Stimulated activated memory B cell treated with anti-CD40 and anti-IgM and Interleukin-4, amounts not matched to agents 10 μg/mL and 1 μg/mL and 100 μg/mL, for 72 hours (primary cell): ENCODE measurements at regions not wholly inside any gene's neighbourhood (a gene's known extent, or its start where the extent isn't known, plus 50 kb on each side); places are given as distances from the start of the nearest gene placed in this dataset.

Experiments
- ATAC-seq: fragments of 150-1000 bp; cut with Tn5 transposase; 2 replicates; pipeline ENCODE4 v1.10.0; 2021
- H3K27ac Mint-ChIP-seq: one replicate; pipeline ENCODE4 v1.8.0; 2022; ENCODE audit warnings: mild to moderate bottlenecking, mixed read lengths
- H3K27me3 Mint-ChIP-seq: one replicate; pipeline ENCODE4 v1.8.0; 2022; ENCODE audit warnings: mixed read lengths
- H3K36me3 Mint-ChIP-seq: one replicate; pipeline ENCODE4 v1.8.0; 2022; ENCODE audit warnings: mixed read lengths
- H3K4me1 Mint-ChIP-seq: one replicate; pipeline ENCODE4 v1.8.0; 2022; ENCODE audit warnings: mixed read lengths
- H3K4me3 Mint-ChIP-seq: one replicate; pipeline ENCODE4 v1.8.0; 2022; ENCODE audit warnings: mild to moderate bottlenecking, moderate library complexity, mixed read lengths
- H3K9me3 Mint-ChIP-seq: one replicate; pipeline ENCODE4 v1.8.0; 2022; ENCODE audit warnings: mixed read lengths

DNA sequence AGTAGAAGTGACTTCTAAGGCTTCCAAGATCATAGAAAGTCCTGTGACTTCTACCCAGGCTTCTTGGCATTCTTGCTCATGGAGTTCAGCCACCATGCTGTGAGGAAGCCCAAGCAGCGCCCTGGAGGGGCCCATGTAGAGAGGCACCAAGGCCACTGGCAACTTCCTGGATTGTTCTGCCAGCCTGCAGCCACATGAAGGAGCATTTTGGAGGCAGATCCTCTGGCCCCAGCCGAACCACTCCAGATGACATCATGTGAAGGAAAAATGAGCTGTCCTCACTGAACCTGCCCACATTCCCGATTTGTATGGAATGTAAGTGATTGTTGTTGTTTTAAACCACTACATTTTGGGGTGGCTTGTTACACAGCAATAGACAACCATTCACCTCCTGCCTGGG is 51.5 kb upstream of the MNX1 start:
- no peak overlapping the region for H3K4me3 Mint-ChIP-seq
- no peak overlapping the region for H3K27ac Mint-ChIP-seq
- no peak for ATAC-seq
- H3K36me3 Mint-ChIP-seq: no peaks in the 10 kb centered on the region
- peaks cover 18% of the 10 kb centered on the region for H3K27me3 Mint-ChIP-seq
- H3K9me3 Mint-ChIP-seq: peaks cover 19% of the 10 kb centered on the region
- no peaks in the 10 kb centered on the region for H3K4me1 Mint-ChIP-seq

DNA sequence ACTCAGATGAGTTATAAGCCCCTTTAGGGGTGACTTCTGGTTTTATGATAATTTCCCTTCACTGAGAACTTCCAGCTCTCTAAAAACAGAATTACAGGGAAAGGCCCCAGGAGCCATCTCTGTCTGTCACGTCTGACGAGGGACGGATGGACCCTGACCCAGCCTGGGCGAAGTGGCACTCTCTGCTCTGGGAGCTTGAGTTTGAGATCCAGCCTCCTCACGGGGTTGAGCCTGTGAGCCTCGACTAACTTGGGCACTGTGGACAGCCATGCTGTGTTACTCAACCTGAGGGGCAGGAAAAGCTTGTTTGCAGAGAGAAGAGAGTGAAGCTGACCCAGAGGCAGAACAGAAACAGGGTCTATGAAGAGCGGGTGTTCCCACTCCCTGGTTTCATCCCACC is 54.6 kb upstream of the MNX1 start:
- no peak overlapping the region for H3K27ac Mint-ChIP-seq
- peaks cover 10% of the 10 kb centered on the region for H3K27me3 Mint-ChIP-seq
- H3K4me3 Mint-ChIP-seq: no peak overlapping the region
- no peaks in the 10 kb centered on the region for H3K36me3 Mint-ChIP-seq
- no peaks in the 10 kb centered on the region for H3K4me1 Mint-ChIP-seq
- ATAC-seq: no peak
- peaks cover 24% of the 10 kb centered on the region for H3K9me3 Mint-ChIP-seq

DNA sequence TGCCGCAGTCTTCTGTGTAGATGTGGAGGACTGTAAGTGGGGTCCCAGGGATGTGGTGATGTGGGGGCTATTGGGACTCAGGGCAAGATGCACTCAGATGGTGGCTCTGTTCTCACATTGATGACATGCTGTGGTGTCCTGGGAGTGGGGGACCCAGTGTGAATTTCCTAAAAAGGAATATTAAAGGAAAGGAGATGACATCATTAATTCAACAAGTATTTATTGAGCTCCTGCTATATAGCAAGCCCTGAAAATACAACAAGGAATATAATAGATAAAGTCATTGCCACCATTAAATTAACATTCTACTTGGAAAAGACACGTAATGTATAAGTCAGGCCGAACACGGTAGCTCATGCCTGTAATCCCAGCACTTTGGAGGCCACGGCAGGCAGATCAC is 61.9 kb upstream of the MNX1 start:
- Mint-ChIP-seq H3K27me3 (peaks cover 53% of the 10 kb centered on the region), H3K36me3 (no peaks in the 10 kb centered on the region), H3K27ac (no peak overlapping the region), H3K9me3 (peaks cover 9% of the 10 kb centered on the region), H3K4me3 (no peak overlapping the region), H3K4me1 (no peaks in the 10 kb centered on the region)
- ATAC-seq: no peak

DNA sequence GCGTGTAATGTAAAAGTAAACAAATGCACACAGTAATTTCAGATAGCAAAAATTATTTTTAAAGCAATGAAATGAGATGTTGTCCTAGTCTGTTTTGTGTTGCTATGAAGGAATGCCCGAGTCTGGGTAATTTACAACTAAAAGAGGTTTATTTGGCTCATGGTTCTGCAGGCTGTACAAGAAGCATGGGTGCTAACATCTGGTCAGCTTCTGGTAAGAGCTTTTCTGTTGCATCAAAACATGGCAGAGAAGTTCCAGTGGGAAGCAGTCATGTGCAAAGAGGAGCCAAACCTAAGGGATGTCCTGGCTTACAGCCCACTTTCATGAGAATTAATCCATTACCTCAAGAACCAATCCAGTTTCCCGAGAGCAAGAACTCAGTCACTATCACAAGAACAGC is 62.9 kb upstream of the MNX1 start:
- ATAC-seq: no peak
- H3K4me3 Mint-ChIP-seq: no peak overlapping the region
- peaks cover 7% of the 10 kb centered on the region for H3K9me3 Mint-ChIP-seq
- H3K27ac Mint-ChIP-seq: no peak overlapping the region
- H3K4me1 Mint-ChIP-seq: no peaks in the 10 kb centered on the region
- peaks cover 60% of the 10 kb centered on the region for H3K27me3 Mint-ChIP-seq
- H3K36me3 Mint-ChIP-seq: no peaks in the 10 kb centered on the region

DNA sequence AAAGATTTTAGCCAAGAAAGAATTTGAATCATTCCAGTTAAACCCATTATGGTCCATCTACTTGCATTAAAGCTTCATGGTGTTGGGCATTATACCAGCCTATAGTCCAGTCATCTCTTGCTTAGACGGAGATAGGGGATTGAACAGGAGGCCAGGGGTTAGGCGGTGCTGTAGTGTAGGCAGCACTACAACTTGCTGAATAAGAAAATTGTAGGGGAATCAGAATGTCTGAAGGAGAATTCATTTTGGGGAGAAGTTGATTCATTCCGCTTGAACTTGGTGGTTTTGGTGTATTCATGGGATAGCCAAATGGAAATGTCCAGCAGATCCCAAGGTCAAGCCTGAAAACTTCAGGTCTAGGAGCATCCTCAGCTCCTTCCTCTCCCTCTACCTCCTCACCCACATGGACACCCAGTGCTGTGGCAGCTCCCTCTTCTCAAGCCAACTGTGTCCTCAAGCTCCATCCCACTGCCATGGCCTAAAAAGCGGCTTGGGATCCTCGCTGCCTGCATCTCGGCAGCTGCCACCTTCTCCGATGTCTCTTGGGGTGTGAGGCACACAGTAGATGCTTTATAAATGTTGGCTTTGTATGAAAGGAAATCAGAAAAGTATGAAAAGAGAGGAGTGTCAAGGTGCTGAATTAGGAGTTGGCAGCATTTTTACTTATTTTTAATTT is 63.6 kb upstream of the MNX1 start:
- Mint-ChIP-seq H3K27me3 (peaks cover 62% of the 10 kb centered on the region), H3K27ac (no peak overlapping the region), H3K36me3 (no peaks in the 10 kb centered on the region), H3K4me1 (no peaks in the 10 kb centered on the region), H3K4me3 (no peak overlapping the region), H3K9me3 (peaks cover 7% of the 10 kb centered on the region)
- ATAC-seq: no peak

DNA sequence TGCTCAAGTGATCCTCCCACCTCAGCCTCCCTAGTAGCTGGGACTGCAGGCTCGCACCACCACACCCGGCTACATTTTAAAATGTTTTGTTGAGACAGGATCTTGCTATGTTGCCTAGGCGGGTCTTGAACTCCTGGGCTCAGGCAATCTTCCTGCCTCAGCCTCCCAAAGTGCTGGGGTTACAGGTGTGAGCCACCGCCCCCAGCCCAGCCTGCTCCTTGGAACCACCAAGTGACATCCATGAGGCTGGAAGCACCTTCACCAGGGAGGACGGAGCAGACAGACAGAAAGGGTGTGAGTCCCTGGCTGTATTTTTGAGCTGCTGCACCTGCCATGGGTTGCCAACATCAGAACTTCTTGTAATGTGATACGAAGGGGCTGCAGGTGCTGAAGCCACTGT is 62.3 kb upstream of the UBE3C start:
- Mint-ChIP-seq H3K4me1 (no peaks in the 10 kb centered on the region), H3K27ac (no peak overlapping the region), H3K36me3 (no peaks in the 10 kb centered on the region), H3K9me3 (peaks cover 4% of the 10 kb centered on the region), H3K27me3 (peaks cover 71% of the 10 kb centered on the region), H3K4me3 (no peak overlapping the region)
- ATAC-seq: no peak

DNA sequence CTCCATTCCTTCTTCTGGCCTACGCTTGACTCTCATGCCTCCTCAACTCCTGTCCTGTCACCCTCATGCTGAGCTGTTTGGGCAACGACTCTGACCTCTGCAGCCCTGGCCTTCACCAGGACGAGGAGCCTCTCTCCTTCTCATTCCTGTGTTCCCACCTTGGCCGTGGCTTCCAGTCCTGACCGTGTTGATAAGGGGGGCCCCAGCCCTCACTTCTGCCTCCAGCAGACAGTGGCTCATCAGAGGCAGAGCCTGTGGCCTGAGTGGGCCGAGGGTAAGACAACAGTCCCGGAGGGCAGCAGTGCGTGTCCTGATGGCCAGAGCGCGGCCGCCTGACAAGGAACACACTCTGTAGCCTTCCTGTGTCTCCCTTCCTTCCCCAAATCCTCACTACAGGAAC is 61.7 kb upstream of the UBE3C start:
- H3K4me1 Mint-ChIP-seq: no peaks in the 10 kb centered on the region
- ATAC-seq: no peak
- H3K4me3 Mint-ChIP-seq: no peak overlapping the region
- H3K36me3 Mint-ChIP-seq: no peaks in the 10 kb centered on the region
- peaks cover 4% of the 10 kb centered on the region for H3K9me3 Mint-ChIP-seq
- no peak overlapping the region for H3K27ac Mint-ChIP-seq
- H3K27me3 Mint-ChIP-seq: peaks cover 65% of the 10 kb centered on the region

DNA sequence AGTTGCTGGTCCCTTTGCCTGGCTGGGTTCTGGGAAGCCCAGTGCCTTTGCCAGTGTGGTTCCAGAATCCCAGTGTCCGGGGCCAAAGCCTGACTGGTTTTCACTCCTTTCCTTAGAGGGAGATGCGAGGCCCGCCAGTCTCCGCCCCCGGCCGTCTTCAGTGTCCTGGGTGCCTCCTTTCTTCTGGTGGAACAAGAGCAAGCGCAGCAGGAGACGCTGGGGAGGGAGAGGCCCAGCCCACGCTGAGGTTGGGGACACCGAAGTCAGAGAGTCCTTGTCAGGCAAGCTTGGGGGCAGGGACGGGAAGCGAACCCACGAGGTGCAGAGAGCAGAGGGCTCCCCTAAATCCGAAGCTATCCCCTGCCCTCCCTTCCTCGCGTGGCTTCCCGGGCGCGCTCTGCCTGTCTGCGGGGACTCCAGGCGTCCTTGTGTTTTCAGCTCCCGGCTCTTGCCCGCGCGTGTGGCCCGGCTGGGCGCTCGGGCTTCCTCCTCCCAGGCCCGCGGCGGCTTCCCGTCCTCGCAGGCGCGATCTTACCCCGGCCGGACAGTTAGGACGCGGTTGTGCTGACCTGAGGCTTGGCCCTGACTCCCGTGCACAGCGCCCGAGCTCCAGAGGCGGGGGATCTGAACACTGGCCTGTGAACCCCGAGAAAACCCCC is 60.6 kb upstream of the UBE3C start:
- no peak for ATAC-seq
- H3K27ac Mint-ChIP-seq: no peak overlapping the region
- H3K9me3 Mint-ChIP-seq: peaks cover 12% of the 10 kb centered on the region
- no peaks in the 10 kb centered on the region for H3K36me3 Mint-ChIP-seq
- no peaks in the 10 kb centered on the region for H3K4me1 Mint-ChIP-seq
- peaks cover 60% of the 10 kb centered on the region for H3K27me3 Mint-ChIP-seq
- no peak overlapping the region for H3K4me3 Mint-ChIP-seq

DNA sequence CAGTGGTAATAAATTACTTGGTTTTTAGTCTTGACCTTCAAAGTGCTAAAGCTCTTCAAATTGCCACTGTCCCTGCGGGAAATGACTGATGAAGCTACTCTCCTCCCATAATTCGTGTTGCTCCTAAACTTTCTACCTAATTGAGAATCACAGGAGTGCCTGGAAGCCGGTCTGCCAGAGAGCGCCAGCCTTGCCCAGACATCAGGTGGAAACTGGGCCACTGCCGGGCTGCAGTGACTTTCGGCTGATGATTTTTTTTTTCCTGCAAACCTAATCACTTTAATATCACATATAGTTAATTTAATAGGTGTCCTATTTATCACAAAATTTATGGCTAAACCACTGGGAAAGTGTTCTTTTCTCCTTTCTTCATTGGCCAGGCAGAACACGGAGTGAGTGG is 59.6 kb upstream of the UBE3C start:
- H3K27me3 Mint-ChIP-seq: peaks cover 51% of the 10 kb centered on the region
- H3K4me3 Mint-ChIP-seq: no peak overlapping the region
- peaks cover 15% of the 10 kb centered on the region for H3K9me3 Mint-ChIP-seq
- H3K4me1 Mint-ChIP-seq: no peaks in the 10 kb centered on the region
- H3K27ac Mint-ChIP-seq: no peak overlapping the region
- no peak for ATAC-seq
- H3K36me3 Mint-ChIP-seq: no peaks in the 10 kb centered on the region

DNA sequence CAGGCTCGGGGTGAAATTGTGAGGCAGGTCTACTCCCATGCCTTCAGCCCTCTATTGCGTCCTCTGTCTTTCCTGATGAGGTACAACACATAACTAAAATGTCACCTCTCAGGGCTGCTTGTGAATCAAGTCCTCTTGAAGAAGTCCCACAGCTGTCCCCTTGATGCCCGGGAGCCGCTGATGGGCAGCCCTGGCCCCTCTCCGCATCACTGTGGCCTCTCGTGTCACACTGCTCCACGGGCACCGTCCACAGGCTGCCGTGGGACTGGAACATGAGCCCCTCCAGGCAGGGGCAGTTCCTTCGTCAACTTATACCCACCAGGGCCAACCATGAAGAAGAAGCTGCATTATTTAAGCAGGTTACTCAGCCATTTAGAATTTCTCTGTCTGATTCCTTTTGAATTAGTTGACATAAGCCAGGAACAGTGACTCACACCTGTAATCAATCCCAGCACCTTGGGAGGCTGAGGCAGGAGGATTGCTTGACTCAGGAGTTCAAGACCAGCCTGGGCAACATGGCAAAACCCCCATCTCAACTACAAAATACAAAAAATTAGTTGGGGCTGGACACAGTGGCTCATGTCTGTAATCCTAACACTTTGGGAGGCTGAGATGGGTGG is 58.5 kb upstream of the UBE3C start:
- no peaks in the 10 kb centered on the region for H3K4me1 Mint-ChIP-seq
- no peak overlapping the region for H3K27ac Mint-ChIP-seq
- H3K36me3 Mint-ChIP-seq: no peaks in the 10 kb centered on the region
- no peak overlapping the region for H3K4me3 Mint-ChIP-seq
- no peak for ATAC-seq
- H3K9me3 Mint-ChIP-seq: peaks cover 17% of the 10 kb centered on the region
- peaks cover 51% of the 10 kb centered on the region for H3K27me3 Mint-ChIP-seq

DNA sequence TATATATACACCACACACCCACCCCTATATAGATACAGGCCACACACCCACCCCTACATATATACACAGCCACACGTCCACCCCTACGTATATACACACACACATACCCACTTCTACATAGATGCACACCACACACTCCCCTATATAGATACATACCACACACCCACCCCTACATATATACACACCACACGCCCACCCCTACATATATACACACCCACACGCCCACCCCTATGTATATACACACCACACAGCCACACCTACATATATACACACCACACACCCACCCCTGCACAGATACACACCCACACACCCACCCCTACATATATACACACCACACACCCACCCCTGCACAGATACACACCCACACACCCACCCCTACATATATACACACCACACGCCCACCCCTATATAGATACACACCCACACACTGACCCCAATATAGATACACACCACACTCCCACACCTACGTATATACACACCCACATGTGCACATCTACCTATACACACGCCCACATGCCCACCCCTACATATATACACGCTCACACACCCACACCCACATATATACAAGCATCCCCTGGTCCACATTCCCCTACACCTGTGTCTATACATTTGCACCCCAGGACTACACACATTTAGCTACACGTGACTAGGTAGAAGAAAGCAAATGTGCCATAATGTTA is 52.1 kb upstream of the UBE3C start:
- Mint-ChIP-seq H3K4me3 (no peak overlapping the region), H3K36me3 (no peaks in the 10 kb centered on the region), H3K27ac (no peak overlapping the region), H3K27me3 (peaks cover 11% of the 10 kb centered on the region), H3K9me3 (peaks cover 28% of the 10 kb centered on the region), H3K4me1 (no peaks in the 10 kb centered on the region)
- ATAC-seq: peak; percentile 8

DNA sequence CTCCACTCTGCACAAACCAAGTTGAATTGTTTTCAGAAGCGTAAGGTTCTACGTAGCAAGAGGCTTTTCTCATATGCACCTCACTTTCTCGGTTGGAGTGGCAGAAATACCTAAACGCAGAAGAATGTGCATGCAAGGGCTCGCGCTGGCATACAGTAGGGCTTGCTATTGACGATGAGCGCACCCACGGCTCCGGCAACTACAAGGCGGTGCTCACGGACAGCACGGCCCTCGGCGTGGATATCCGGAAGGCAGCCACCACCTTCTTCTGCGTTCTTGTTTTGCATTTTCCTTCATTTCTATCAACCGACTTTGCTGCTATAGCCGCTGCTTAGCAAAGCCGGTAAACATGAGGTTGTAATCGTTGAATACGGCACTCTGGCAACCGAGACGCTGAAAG is 51.1 kb upstream of the UBE3C start:
- Mint-ChIP-seq H3K4me1 (no peaks in the 10 kb centered on the region), H3K27ac (no peak overlapping the region), H3K9me3 (peaks cover 25% of the 10 kb centered on the region), H3K36me3 (no peaks in the 10 kb centered on the region), H3K27me3 (peaks cover 11% of the 10 kb centered on the region), H3K4me3 (no peak overlapping the region)
- no peak for ATAC-seq

DNA sequence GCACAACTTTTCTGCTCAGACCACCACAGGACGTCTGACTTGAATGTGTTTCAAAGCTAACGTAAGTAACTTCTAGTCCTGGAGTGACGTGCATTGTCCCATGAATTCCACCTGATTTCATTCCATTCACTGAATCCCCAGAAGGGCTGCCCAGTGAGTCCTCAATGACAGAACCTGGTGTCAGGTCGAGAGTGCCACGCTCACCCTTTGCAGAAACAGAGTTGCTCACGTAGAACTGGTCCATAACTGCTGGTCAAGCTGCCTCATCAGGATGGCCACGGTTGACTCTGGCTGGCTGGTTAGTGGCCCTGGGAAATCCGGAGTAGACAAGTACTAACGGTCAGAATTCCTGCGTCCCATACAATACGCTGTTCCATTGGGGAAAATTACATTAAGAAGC is 50.6 kb upstream of the UBE3C start:
- peaks cover 11% of the 10 kb centered on the region for H3K27me3 Mint-ChIP-seq
- no peaks in the 10 kb centered on the region for H3K4me1 Mint-ChIP-seq

More for the DNA sequence above, 50.6 kb upstream of the UBE3C start:
- peaks cover 20% of the 10 kb centered on the region for H3K9me3 Mint-ChIP-seq
- H3K4me3 Mint-ChIP-seq: no peak overlapping the region
- no peak overlapping the region for H3K27ac Mint-ChIP-seq
- no peaks in the 10 kb centered on the region for H3K36me3 Mint-ChIP-seq
- ATAC-seq: no peak
